Neural progenitor cell (in vitro differentiated cells): ENCODE measurements at regions not wholly inside any gene's neighbourhood (a gene's known extent, or its start where the extent isn't known, plus 50 kb on each side); places are given as distances from the start of the nearest gene placed in this dataset.

ENCODE experiments used
- DNase-seq: peaks from one replicate; pipeline ENCODE4 v3.0.0-alpha.2; 2016; ENCODE audit warnings: low spot score
- H2AFZ ChIP-seq: fragments of 200-600 bp; sonication (generic); replicated peaks from 2 replicates; pipeline ENCODE4 v1.6.1; 2016; ENCODE audit warnings: antibody characterized with exemption
- H3F3A ChIP-seq: fragments of 200-600 bp; sonication (generic); 2 replicates; pipeline ENCODE4 v1.6.1; 2016; ENCODE audit warnings: antibody characterized with exemption, low read depth
- H3K27ac ChIP-seq: fragments of 200-600 bp; sonication (generic); 2 replicates; pipeline ENCODE4 v1.5.1; 2016; ENCODE audit warnings: mild to moderate bottlenecking
- H3K27me3 ChIP-seq: fragments of 200-600 bp; sonication (generic); 2 replicates; pipeline ENCODE4 v1.6.1; 2016; ENCODE audit warnings: mild to moderate bottlenecking, moderate library complexity
- H3K36me3 ChIP-seq: fragments of 200-600 bp; sonication (generic); 2 replicates; pipeline ENCODE4 v1.5.1; 2016
- H3K4me1 ChIP-seq: fragments of 200-600 bp; sonication (generic); 2 replicates; pipeline ENCODE4 v1.6.1; 2016; ENCODE audit warnings: mixed run types
- H3K4me2 ChIP-seq: fragments of 200-600 bp; sonication (generic); 2 replicates; pipeline ENCODE4 v1.6.1; 2016
- H3K4me3 ChIP-seq: fragments of 200-600 bp; sonication (generic); 2 replicates; pipeline ENCODE4 v1.5.1; 2016
- H3K79me2 ChIP-seq: fragments of 200-600 bp; sonication (generic); 2 replicates; pipeline ENCODE4 v1.6.1; 2016; ENCODE audit warnings: low read depth
- H3K9ac ChIP-seq: fragments of 200-600 bp; sonication (generic); 2 replicates; pipeline ENCODE4 v1.6.1; 2016
- H3K9me3 ChIP-seq: fragments of 200-600 bp; sonication (generic); 2 replicates; pipeline ENCODE4 v1.5.1; 2016; ENCODE audit warnings: low read depth
- H4K20me1 ChIP-seq: fragments of 200-600 bp; sonication (generic); 2 replicates; pipeline ENCODE4 v1.6.1; 2016; ENCODE audit warnings: low read depth
- H3K27ac Mint-ChIP-seq: 3 replicates; pipeline ENCODE4 v1.8.0; 2021; ENCODE audit warnings: mixed read lengths
- H3K27me3 Mint-ChIP-seq: 2 replicates; pipeline ENCODE4 v1.8.0; 2022; ENCODE audit warnings: low read depth, mild to moderate bottlenecking, inconsistent platforms, moderate library complexity, mixed read lengths; ENCODE audit not compliant: insufficient read depth
- H3K36me3 Mint-ChIP-seq: 3 replicates; pipeline ENCODE4 v1.8.0; 2021; ENCODE audit warnings: mixed read lengths
- H3K4me1 Mint-ChIP-seq: 3 replicates; pipeline ENCODE4 v1.8.0; 2021; ENCODE audit warnings: mixed read lengths
- H3K4me3 Mint-ChIP-seq: 3 replicates; pipeline ENCODE4 v1.8.0; 2021; ENCODE audit warnings: mild to moderate bottlenecking, moderate library complexity, mixed read lengths
- H3K9me3 Mint-ChIP-seq: 3 replicates; pipeline ENCODE4 v1.8.0; 2020; ENCODE audit warnings: mixed read lengths
- CTCF ChIP-seq: fragments of 200-600 bp; sonication (generic); IDR thresholded peaks from 2 replicates; pipeline ENCODE4 v1.5.1; 2017; ENCODE audit warnings: antibody characterized with exemption, mild to moderate bottlenecking
- EZH2 ChIP-seq: fragments of 200-600 bp; sonication (generic); IDR thresholded peaks from 2 replicates; pipeline ENCODE4 v1.6.1; 2017; ENCODE audit warnings: antibody characterized with exemption, mild to moderate bottlenecking, moderate library complexity
- EZH2phosphoT487 ChIP-seq: fragments of 200-600 bp; sonication (generic); IDR thresholded peaks from 2 replicates; pipeline ENCODE4 v1.6.1; 2017; ENCODE audit warnings: antibody characterized with exemption

DNA sequence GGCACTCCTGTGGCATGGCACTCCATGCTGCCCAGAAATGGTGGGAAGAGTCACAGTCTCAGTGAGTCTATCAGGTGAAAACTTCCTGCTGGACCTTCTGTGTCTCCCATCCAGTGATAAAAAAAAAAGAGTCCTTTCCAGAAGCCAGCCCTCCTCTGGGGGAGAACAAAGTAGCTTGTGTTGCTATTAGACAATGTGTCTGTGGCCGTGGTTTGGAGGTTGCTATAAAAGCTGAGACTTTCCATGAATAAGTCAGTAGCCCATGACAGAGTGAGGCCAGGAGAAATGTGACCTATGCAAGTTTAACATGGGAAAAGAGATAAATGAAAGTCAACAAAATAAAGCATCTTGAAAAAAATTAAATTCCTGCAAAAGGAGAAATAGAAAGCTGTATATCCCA, 250.7 kb upstream of the MON1B start:
- no peaks in the 10 kb centered on the region for H3K9me3 ChIP-seq
- peaks cover 13% of the 10 kb centered on the region for H3K4me1 Mint-ChIP-seq
- H3K27me3 ChIP-seq: no peaks in the 10 kb centered on the region
- no peaks in the 10 kb centered on the region for H3K4me1 ChIP-seq
- no peaks in the 10 kb centered on the region for H3F3A ChIP-seq
- H3K27ac ChIP-seq: no peak overlapping the region
- no peaks in the 10 kb centered on the region for H4K20me1 ChIP-seq
- no peak overlapping the region for H3K4me3 Mint-ChIP-seq
- H3K9ac ChIP-seq: no peak overlapping the region
- no peaks in the 10 kb centered on the region for H3K36me3 ChIP-seq
- no peak overlapping the region for H3K4me3 ChIP-seq
- DNase-seq: no peak
- peaks cover 2% of the 10 kb centered on the region for H3K27me3 Mint-ChIP-seq
- no peaks in the 10 kb centered on the region for H3K79me2 ChIP-seq
- H3K27ac Mint-ChIP-seq: no peak overlapping the region
- H3K4me2 ChIP-seq: no peak overlapping the region
- TF ChIP-seq EZH2 (no peak), CTCF (no peak), EZH2phosphoT487 (no peak)
- H3K36me3 Mint-ChIP-seq: no peaks in the 10 kb centered on the region
- peaks cover 3% of the 10 kb centered on the region for H3K9me3 Mint-ChIP-seq
- H2AFZ ChIP-seq: no peak overlapping the region

GRCh38 chr16:76941113-76941512, 249.9 kb upstream of the MON1B start:
- Histone ChIP-seq H3F3A (no peaks in the 10 kb centered on the region), H3K36me3 (no peaks in the 10 kb centered on the region), H3K79me2 (no peaks in the 10 kb centered on the region), H3K4me3 (no peak overlapping the region), H3K27ac (no peak overlapping the region), H3K4me2 (no peak overlapping the region), H4K20me1 (no peaks in the 10 kb centered on the region), H3K4me1 (no peaks in the 10 kb centered on the region), H3K9me3 (no peaks in the 10 kb centered on the region), H3K27me3 (no peaks in the 10 kb centered on the region), H2AFZ (no peak overlapping the region), H3K9ac (no peak overlapping the region)
- DNase-seq: no peak
- peaks cover 13% of the 10 kb centered on the region for H3K4me1 Mint-ChIP-seq
- no peak overlapping the region for H3K27ac Mint-ChIP-seq
- H3K36me3 Mint-ChIP-seq: no peaks in the 10 kb centered on the region
- TF ChIP-seq EZH2 (no peak), EZH2phosphoT487 (no peak), CTCF (no peak)
- no peak overlapping the region for H3K4me3 Mint-ChIP-seq
- H3K9me3 Mint-ChIP-seq: no peaks in the 10 kb centered on the region
- peaks cover 2% of the 10 kb centered on the region for H3K27me3 Mint-ChIP-seq

DNA sequence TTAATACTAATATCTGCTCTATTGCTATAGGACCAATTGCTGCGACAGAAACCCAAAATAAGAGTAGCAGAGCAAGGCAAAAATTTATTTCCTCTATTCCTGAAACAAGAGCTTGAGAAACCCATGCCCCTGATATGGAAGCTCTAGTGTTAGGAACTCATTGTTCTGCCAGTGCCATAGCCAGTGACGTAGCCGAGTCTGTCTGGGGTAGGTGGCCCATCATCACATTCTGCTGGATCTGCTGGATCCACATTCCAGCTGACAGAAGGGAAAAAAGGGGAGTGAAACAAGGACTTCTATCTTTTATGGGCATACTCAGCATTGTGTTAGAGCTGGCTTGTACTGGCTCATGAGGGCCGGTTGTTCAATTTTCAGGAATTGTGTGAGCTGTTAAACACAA, 248.9 kb upstream of the MON1B start:
- Histone ChIP-seq H3K79me2 (no peaks in the 10 kb centered on the region), H3F3A (no peaks in the 10 kb centered on the region), H3K9ac (no peak overlapping the region), H4K20me1 (no peaks in the 10 kb centered on the region), H2AFZ (no peak overlapping the region), H3K4me1 (no peaks in the 10 kb centered on the region), H3K27ac (no peak overlapping the region), H3K27me3 (no peaks in the 10 kb centered on the region), H3K9me3 (no peaks in the 10 kb centered on the region), H3K4me2 (no peak overlapping the region), H3K36me3 (no peaks in the 10 kb centered on the region), H3K4me3 (no peak overlapping the region)
- Mint-ChIP-seq H3K4me1 (peaks cover 13% of the 10 kb centered on the region), H3K27me3 (peaks cover 2% of the 10 kb centered on the region), H3K27ac (no peak overlapping the region), H3K36me3 (no peaks in the 10 kb centered on the region), H3K4me3 (no peak overlapping the region), H3K9me3 (no peaks in the 10 kb centered on the region)
- DNase-seq: no peak
- no peak for TF ChIP-seq CTCF
- TF ChIP-seq EZH2phosphoT487: no peak
- no peak for TF ChIP-seq EZH2

DNA sequence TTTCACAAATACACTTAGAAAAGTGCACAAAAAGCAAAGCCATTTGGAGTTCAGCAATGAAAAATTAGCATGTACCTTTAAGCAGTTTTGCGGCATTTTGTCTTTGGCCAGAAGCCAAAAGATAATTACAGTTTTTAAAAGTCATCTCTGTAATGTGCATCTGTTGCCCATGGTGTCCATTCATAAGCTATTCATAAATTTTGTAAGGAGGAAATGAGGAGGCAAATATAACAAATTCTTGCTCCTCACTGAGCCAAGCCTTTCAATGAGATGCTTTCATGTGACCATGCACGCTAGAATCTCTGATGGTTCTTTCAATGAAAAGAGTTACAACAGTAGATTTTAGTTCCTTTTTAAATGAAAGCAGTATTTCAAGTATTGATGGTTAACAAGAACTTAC, 247.1 kb upstream of the MON1B start:
- Histone ChIP-seq H3K4me2 (no peak overlapping the region), H3K4me1 (no peaks in the 10 kb centered on the region), H3K9me3 (no peaks in the 10 kb centered on the region), H3K4me3 (no peak overlapping the region), H4K20me1 (no peaks in the 10 kb centered on the region), H3F3A (no peaks in the 10 kb centered on the region), H3K79me2 (no peaks in the 10 kb centered on the region), H3K27ac (no peak overlapping the region), H3K27me3 (no peaks in the 10 kb centered on the region), H3K9ac (no peak overlapping the region), H3K36me3 (no peaks in the 10 kb centered on the region), H2AFZ (no peak overlapping the region)
- no peak for DNase-seq
- TF ChIP-seq CTCF (no peak), EZH2phosphoT487 (no peak), EZH2 (no peak)
- peaks cover 13% of the 10 kb centered on the region for H3K4me1 Mint-ChIP-seq
- no peaks in the 10 kb centered on the region for H3K36me3 Mint-ChIP-seq
- peaks cover 2% of the 10 kb centered on the region for H3K27me3 Mint-ChIP-seq
- H3K4me3 Mint-ChIP-seq: no peak overlapping the region
- H3K9me3 Mint-ChIP-seq: no peaks in the 10 kb centered on the region
- no peak overlapping the region for H3K27ac Mint-ChIP-seq
